A673 (cell line): ENCODE measurements at regions not wholly inside any gene's neighbourhood (a gene's known extent, or its start where the extent isn't known, plus 50 kb on each side); places are given as distances from the start of the nearest gene placed in this dataset.

ENCODE experiments used
- CTCF ChIP-seq: fragments of 300-800, 200-600 bp; sonication (generic); conservative IDR thresholded peaks from 2 replicates; pipeline ENCODE4 v1.5.1; 2017; ENCODE audit warnings: low read depth, mild to moderate bottlenecking, antibody characterized with exemption, low read length, moderate library complexity, mixed read lengths
- EZH2 ChIP-seq: fragments of 200-600 bp; sonication (generic); IDR thresholded peaks from 2 replicates; pipeline ENCODE4 v1.6.1; 2017; ENCODE audit warnings: borderline replicate concordance, low read depth, mild to moderate bottlenecking, mixed read lengths, antibody characterized with exemption, low read length; ENCODE audit not compliant: poor library complexity, severe bottlenecking

GRCh38 chr12:24519759-24520158, 429.1 kb downstream of the BCAT1 start:
- TF ChIP-seq CTCF (no peak), EZH2 (no peak)
